ENCODE measurements at regions not wholly inside any gene's neighbourhood (a gene's known extent, or its start where the extent isn't known, plus 50 kb on each side); places are given as distances from the start of the nearest gene placed in this dataset.

DNA sequence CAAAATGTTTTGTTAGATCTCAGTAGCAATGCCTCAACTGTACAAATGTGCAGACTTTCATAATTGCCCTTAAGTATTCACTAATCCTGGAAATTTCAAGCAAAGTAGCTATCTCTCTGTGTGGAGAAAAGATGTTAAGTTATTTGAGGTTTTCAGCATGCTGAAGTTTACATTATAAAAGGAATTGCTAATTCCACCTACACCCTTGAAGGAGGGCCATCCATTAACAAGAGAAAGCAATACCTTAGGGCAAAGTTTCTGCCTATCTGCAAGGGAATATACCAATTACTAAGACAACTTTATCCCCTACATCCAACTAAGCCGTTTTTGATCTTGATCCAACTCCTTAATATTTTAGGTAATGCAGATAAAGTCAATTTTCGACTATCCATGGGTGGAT is 380.7 kb upstream of the BTBD3 start:
- Histone ChIP-seq H3K27me3 (no peaks in the 10 kb centered on the region), H3K9me3 (peaks cover 0 to 6% of the 10 kb centered on the region in 2 donors), H3K27ac (no peak overlapping the region), H3K4me3 (no peak overlapping the region), H3K4me1 (no peaks in the 10 kb centered on the region), H3K36me3 (no peaks in the 10 kb centered on the region)
- TF ChIP-seq, protein P1, sequence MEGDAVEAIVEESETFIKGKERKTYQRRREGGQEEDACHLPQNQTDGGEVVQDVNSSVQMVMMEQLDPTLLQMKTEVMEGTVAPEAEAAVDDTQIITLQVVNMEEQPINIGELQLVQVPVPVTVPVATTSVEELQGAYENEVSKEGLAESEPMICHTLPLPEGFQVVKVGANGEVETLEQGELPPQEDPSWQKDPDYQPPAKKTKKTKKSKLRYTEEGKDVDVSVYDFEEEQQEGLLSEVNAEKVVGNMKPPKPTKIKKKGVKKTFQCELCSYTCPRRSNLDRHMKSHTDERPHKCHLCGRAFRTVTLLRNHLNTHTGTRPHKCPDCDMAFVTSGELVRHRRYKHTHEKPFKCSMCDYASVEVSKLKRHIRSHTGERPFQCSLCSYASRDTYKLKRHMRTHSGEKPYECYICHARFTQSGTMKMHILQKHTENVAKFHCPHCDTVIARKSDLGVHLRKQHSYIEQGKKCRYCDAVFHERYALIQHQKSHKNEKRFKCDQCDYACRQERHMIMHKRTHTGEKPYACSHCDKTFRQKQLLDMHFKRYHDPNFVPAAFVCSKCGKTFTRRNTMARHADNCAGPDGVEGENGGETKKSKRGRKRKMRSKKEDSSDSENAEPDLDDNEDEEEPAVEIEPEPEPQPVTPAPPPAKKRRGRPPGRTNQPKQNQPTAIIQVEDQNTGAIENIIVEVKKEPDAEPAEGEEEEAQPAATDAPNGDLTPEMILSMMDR (IDR thresholded peaks at IDR 0.05), result no peak
- DNase-seq (ENCODE audit: low spot score), result no peak

DNA sequence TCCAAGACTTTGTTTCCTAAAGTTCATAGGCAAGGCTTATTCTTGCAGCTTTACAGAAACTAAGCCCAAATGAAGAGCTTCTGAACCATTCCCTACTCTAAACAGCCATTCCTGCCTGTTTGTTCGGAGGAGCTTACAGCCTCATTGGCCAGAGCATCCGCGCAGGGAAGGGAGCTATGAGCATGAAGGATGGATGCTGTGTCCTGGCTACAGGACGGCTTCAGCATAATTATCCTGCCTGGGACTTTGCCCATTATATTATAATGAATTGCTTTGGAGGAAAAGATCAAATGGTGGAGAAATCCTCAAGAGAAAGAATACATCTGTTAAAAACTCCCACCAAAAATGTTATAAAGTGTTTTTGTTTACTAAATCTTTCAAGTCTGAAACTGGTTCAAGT is 378.2 kb upstream of the BTBD3 start:
- TF ChIP-seq, protein P1 (IDR thresholded peaks at IDR 0.05), result no peak
- no peak overlapping the region for H3K27ac ChIP-seq
- no peaks in the 10 kb centered on the region for H3K9me3 ChIP-seq
- no peaks in the 10 kb centered on the region for H3K4me1 ChIP-seq
- no peaks in the 10 kb centered on the region for H3K36me3 ChIP-seq
- no peak for DNase-seq (ENCODE audit: low spot score)
- no peaks in the 10 kb centered on the region for H3K27me3 ChIP-seq
- no peak overlapping the region for H3K4me3 ChIP-seq

DNA sequence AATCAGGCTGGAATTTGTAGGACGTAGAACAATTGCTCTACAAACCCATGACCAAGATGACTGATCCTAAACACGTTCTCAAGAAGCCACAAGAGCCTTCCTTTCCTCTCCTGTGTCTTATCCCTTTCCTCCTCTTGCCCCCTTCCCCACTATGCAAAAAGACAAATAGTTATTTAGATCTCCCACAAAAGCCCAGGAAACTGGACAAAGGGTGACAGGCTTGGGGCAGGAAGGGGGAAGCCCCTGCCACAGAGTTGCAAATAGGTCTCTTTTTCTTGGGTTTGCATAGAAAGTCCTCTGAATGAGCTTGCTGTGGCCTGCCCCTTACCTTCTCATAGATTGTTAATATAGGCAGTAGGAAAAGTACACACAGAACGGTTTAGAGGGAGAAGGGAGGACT is 377.1 kb upstream of the BTBD3 start:
- Histone ChIP-seq H3K27me3 (no peaks in the 10 kb centered on the region), H3K9me3 (no peaks in the 10 kb centered on the region), H3K27ac (no peak overlapping the region), H3K4me3 (no peak overlapping the region), H3K4me1 (no peaks in the 10 kb centered on the region), H3K36me3 (no peaks in the 10 kb centered on the region)
- TF ChIP-seq, protein P1 (IDR thresholded peaks at IDR 0.05), result no peak
- DNase-seq (ENCODE audit: low spot score), result no peak

- Histone ChIP-seq H3K27ac (no peak overlapping the region), H3K4me3 (no peak overlapping the region), H3K4me1 (no peaks in the 10 kb centered on the region), H3K9me3 (no peaks in the 10 kb centered on the region), H3K27me3 (no peaks in the 10 kb centered on the region), H3K36me3 (no peaks in the 10 kb centered on the region)
- TF ChIP-seq, protein P1 (IDR thresholded peaks at IDR 0.05), result no peak
- DNase-seq (ENCODE audit: low spot score), result no peak
Measured at GRCh38 chr20:11542645-11543044, 375.0 kb upstream of the BTBD3 start.

- H3K27ac ChIP-seq, result no peak overlapping the region
- no peak for DNase-seq (ENCODE audit: low spot score)
- H3K36me3 ChIP-seq, result no peaks in the 10 kb centered on the region
- H3K4me3 ChIP-seq, result no peak overlapping the region
- no peaks in the 10 kb centered on the region for H3K4me1 ChIP-seq
- H3K27me3 ChIP-seq, result no peaks in the 10 kb centered on the region
- H3K9me3 ChIP-seq, result no peaks in the 10 kb centered on the region
- TF ChIP-seq, protein P1 (IDR thresholded peaks at IDR 0.05), result peak; percentile 46 to 71
Measured at GRCh38 chr20:11544029-11544678, 373.5 kb upstream of the BTBD3 start.

DNA sequence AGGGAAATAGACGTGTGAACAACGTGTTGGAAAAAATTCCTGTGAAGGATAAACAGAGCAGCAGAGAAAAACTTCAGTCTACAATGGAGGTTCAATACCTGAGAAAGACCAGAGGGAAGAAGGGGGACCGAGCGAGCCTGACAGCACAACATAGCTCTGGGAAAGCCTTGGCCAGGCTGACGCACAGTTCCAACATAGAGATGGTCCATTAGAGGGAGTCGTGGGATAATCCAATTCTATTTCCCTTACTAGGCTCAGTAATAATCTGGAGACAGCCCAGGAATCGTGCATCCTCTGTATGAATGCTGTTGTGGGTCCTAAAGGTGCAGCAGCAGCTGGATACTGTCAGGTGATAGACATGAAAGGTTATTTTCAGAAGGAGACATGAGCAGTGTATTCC is 370.8 kb upstream of the BTBD3 start:
- no peak overlapping the region for H3K27ac ChIP-seq
- H3K36me3 ChIP-seq, result no peaks in the 10 kb centered on the region
- no peaks in the 10 kb centered on the region for H3K9me3 ChIP-seq
- no peak for DNase-seq (ENCODE audit: low spot score)
- H3K27me3 ChIP-seq, result no peaks in the 10 kb centered on the region
- TF ChIP-seq, protein P1 (IDR thresholded peaks at IDR 0.05), result no peak
- H3K4me3 ChIP-seq, result no peak overlapping the region
- no peaks in the 10 kb centered on the region for H3K4me1 ChIP-seq

Measured in right atrium auricular region (tissue), 2 donors.